Endothelial cell of umbilical vein (primary cell): ENCODE measurements at regions not wholly inside any gene's neighbourhood (a gene's known extent, or its start where the extent isn't known, plus 50 kb on each side); places are given as distances from the start of the nearest gene placed in this dataset.

Experiments used
- BruUV-seq: library from RNA; stranded (reverse); fragments of 400-500 nt; replicated peaks from 2 replicates; lab custom pipeline; 2021; lab: Mats Ljungman, UMichigan
- CTCF ChIA-PET: fragments of 300-600, 350-600 bp; sonication (Branson Sonifier 250); formaldehyde crosslinking; loops from one replicate; lab custom pipeline; 2021; ENCODE audit warnings: antibody characterized with exemption, inconsistent platforms; lab: Charles Lee
- POLR2A ChIA-PET: fragments of 300-600, 350-600 bp; sonication (Branson Sonifier 250); formaldehyde crosslinking; loops from one replicate; lab custom pipeline; 2021; ENCODE audit warnings: antibody characterized with exemption, inconsistent platforms; lab: Charles Lee
- DNase-seq: peaks from one replicate; pipeline ENCODE4 v3.0.0-alpha.2; 2011; ENCODE audit warnings: low read depth, low spot score
- FAIRE-seq: peaks from 2 replicates; lab custom pipeline; 2011; peaks lifted over from hg19 to GRCh38; lab: Jason Lieb, UNC
- H2AFZ ChIP-seq: 2 replicates; pipeline ENCODE4 v1.6.0; 2012; ENCODE audit warnings: low read depth, low read length, control low read depth, inconsistent platforms
- H3K27ac ChIP-seq: 2 replicates; pipeline ENCODE4 v1.5.1; 2011; ENCODE audit warnings: low read depth, mild to moderate bottlenecking, control low read depth, low read length, moderate library complexity; ENCODE audit not compliant: insufficient read depth
- H3K27me3 ChIP-seq, 2 experiments: 2 replicates each; pipeline versions ENCODE4 v1.6.0 to v1.6.1; 2011; ENCODE audit warnings: low read length in 2 of 2, mixed read lengths in 1 of 2; ENCODE audit not compliant: control insufficient read depth in 2 of 2, insufficient read depth in 2 of 2
- H3K36me3 ChIP-seq, 2 experiments: 2 replicates in 1 of 2; 3 replicates in 1 of 2; pipeline ENCODE4 v1.5.1; 2011; ENCODE audit warnings: low read length in 2 of 2, mild to moderate bottlenecking in 1 of 2, moderate library complexity in 1 of 2; ENCODE audit not compliant: control insufficient read depth in 2 of 2, insufficient read depth in 2 of 2; ENCODE audit errors: extremely low read depth in 1 of 2
- H3K4me1 ChIP-seq: 3 replicates; pipeline ENCODE4 v1.5.1; 2011; ENCODE audit warnings: mild to moderate bottlenecking, low read length; ENCODE audit not compliant: control insufficient read depth, insufficient read depth; ENCODE audit errors: extremely low read depth
- H3K4me2 ChIP-seq: 2 replicates; pipeline ENCODE4 v1.6.1; 2011; ENCODE audit warnings: low read length, control low read depth, mixed read lengths; ENCODE audit not compliant: insufficient read depth
- H3K4me3 ChIP-seq, 3 experiments: fragments of 200-600 bp in 1 of 3; sonication (generic), shearing (Covaris generic) in 1 of 3; replicated peaks in 1 of 3; 2 replicates each; pipeline ENCODE4 v1.5.1; 2011 to 2016; ENCODE audit warnings: control low read depth in 3 of 3, low read length in 3 of 3, mild to moderate bottlenecking in 2 of 3, inconsistent platforms in 1 of 3, low read depth in 1 of 3, moderate library complexity in 1 of 3; ENCODE audit not compliant: insufficient read depth in 1 of 3
- H3K79me2 ChIP-seq: 2 replicates; pipeline ENCODE4 v1.6.0; 2012; ENCODE audit warnings: low read length, inconsistent platforms; ENCODE audit not compliant: control insufficient read depth, insufficient read depth
- H3K9ac ChIP-seq: replicated peaks from 2 replicates; pipeline ENCODE3; 2011; ENCODE audit warnings: low read length, control low read depth; ENCODE audit not compliant: insufficient read depth; ENCODE audit errors: extremely low read depth
- H3K9me1 ChIP-seq: replicated peaks from 3 replicates; pipeline ENCODE4 v1.6.0; 2011; ENCODE audit warnings: mild to moderate bottlenecking, low read length; ENCODE audit not compliant: control insufficient read depth, insufficient read depth; ENCODE audit errors: extremely low read depth
- H3K9me3 ChIP-seq: replicated peaks from 2 replicates; pipeline ENCODE4 v1.5.1; 2012; ENCODE audit warnings: low read length, inconsistent platforms; ENCODE audit not compliant: control insufficient read depth, insufficient read depth
- H4K20me1 ChIP-seq: replicated peaks from 2 replicates; pipeline ENCODE3; 2011; ENCODE audit warnings: mild to moderate bottlenecking, low read length; ENCODE audit not compliant: control insufficient read depth, insufficient read depth; ENCODE audit errors: extremely low read depth
- EZH2 ChIP-seq: IDR thresholded peaks from 2 replicates; pipeline ENCODE4 v1.6.1; 2012; ENCODE audit warnings: borderline replicate concordance, low read depth, mild to moderate bottlenecking, moderate library complexity, low read length, inconsistent platforms; ENCODE audit not compliant: severe bottlenecking
- FOS ChIP-seq: IDR thresholded peaks from 2 replicates; pipeline ENCODE4 v1.6.1; 2011; ENCODE audit warnings: mild to moderate bottlenecking, low read length, moderate library complexity, borderline replicate concordance; ENCODE audit not compliant: insufficient read depth
- GATA2 ChIP-seq: IDR thresholded peaks from 2 replicates; pipeline ENCODE4 v1.7.0; 2011; ENCODE audit warnings: low read depth, mild to moderate bottlenecking, moderate library complexity, mixed read lengths, low read length; ENCODE audit not compliant: insufficient read length, insufficient read depth
- JUN ChIP-seq: IDR thresholded peaks from 2 replicates; pipeline ENCODE4 v1.6.1; 2011; ENCODE audit warnings: borderline replicate concordance, low read depth; ENCODE audit not compliant: insufficient read length, insufficient read depth
- MYC ChIP-seq: IDR thresholded peaks from one replicate; pipeline ENCODE4 v1.6.1; 2011; ENCODE audit warnings: mild to moderate bottlenecking, low read depth, low read length
- POLR2A ChIP-seq: IDR thresholded peaks from 2 replicates; pipeline ENCODE4 v1.6.1; 2012; ENCODE audit warnings: low read depth, mild to moderate bottlenecking, control low read depth, low read length
- POLR2AphosphoS5 ChIP-seq: IDR thresholded peaks from 2 replicates; pipeline ENCODE4 v1.6.1; 2012; ENCODE audit warnings: low read depth, mild to moderate bottlenecking, control low read depth, low read length, moderate library complexity; ENCODE audit not compliant: insufficient read depth
- dilution Hi-C: fragments of 300-500 bp; cut with MboI; formaldehyde crosslinking; loops from one replicate; pipeline ENCODE4 v1.15.0; 2019; ENCODE audit warnings: low sequenced_read_pairs; ENCODE audit not compliant: extremely low pct_ligation_motif_present
- intact Hi-C: fragments of 100-400 bp; cut with micrococcal nuclease; formaldehyde crosslinking; loops from one replicate; pipeline ENCODE4 v1.10.0; 2022
- TF ChIP-seq, protein P1 (sequence below), 2 donors: IDR thresholded peaks; 1 replicate in 1 of 2; 2 replicates in 1 of 2; pipeline ENCODE4 v1.5.1; 2011; ENCODE audit warnings: low read length in 2 of 2, mild to moderate bottlenecking in 2 of 2, moderate library complexity in 2 of 2, control low read depth in 1 of 2, inconsistent platforms in 1 of 2, low read depth in 1 of 2; ENCODE audit not compliant: insufficient read depth in 1 of 2; ENCODE audit errors: extremely low read depth in 1 of 2
- TF ChIP-seq, protein P2 (sequence below): IDR thresholded peaks from 2 replicates; pipeline ENCODE4 v1.6.1; 2011; ENCODE audit not compliant: insufficient read depth, insufficient read length

DNA sequence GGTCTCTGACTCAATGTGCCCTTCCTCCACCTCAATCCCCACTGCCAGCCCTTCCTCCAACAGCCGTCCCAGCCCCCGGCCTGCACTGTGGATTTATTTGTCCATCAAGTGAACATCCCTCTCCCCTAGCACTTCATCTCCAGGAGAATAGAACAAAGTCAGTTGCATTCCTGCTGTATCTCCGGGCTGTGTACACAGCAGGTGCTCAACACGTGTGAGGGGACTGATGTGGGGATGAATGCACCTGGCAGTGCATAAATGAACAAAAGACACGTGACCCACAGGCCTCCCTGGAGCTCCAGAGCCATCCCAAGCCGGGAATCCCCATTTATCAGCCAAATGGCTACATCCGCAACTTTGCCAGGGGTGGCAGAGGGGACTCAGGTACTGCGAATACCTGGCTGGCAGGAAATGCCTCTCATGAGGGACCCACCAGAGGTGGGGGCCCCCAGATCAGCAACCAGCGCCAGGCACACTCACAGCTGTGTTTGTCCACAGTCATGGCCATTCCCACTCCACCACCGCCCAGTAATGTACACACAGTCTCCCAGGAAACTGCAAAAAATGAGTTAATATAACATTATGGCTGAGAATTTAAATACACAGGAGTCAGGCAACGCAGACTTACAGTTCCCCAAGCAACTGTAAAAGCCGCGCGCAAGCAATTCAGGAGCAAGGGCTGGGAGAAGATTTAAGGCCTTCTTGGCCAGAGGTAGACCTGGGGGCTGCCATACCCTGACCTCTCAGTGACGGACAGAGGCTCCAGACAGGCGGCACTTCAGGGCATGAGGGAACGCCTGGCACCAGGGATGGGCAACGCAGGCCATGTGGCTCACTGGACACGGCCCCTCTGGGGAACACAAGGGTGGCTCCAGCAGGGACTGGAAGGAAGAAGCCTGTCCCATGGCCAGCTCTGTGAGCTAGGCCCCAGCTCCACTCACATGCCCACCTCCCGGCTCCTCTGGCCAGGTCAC, 50.3 kb upstream of the TCF20 start:
- FAIRE-seq, result no peak
- no peaks in the 10 kb centered on the region for H3K79me2 ChIP-seq
- H3K9me3 ChIP-seq, result no peaks in the 10 kb centered on the region
- H3K4me2 ChIP-seq, result no peak overlapping the region
- TF ChIP-seq FOS (no peak), EZH2 (no peak), MYC (no peak), POLR2A (no peak), POLR2AphosphoS5 (no peak), JUN (no peak), GATA2 (no peak)
- TF ChIP-seq, protein P1, sequence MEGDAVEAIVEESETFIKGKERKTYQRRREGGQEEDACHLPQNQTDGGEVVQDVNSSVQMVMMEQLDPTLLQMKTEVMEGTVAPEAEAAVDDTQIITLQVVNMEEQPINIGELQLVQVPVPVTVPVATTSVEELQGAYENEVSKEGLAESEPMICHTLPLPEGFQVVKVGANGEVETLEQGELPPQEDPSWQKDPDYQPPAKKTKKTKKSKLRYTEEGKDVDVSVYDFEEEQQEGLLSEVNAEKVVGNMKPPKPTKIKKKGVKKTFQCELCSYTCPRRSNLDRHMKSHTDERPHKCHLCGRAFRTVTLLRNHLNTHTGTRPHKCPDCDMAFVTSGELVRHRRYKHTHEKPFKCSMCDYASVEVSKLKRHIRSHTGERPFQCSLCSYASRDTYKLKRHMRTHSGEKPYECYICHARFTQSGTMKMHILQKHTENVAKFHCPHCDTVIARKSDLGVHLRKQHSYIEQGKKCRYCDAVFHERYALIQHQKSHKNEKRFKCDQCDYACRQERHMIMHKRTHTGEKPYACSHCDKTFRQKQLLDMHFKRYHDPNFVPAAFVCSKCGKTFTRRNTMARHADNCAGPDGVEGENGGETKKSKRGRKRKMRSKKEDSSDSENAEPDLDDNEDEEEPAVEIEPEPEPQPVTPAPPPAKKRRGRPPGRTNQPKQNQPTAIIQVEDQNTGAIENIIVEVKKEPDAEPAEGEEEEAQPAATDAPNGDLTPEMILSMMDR (IDR thresholded peaks at IDR 0.05; ENCODE audit: extremely low read depth in 1 of 2, insufficient read depth in 1 of 2, low read depth in 1 of 2, low read length in 2 of 2), result no peak
- TF ChIP-seq, protein P2, sequence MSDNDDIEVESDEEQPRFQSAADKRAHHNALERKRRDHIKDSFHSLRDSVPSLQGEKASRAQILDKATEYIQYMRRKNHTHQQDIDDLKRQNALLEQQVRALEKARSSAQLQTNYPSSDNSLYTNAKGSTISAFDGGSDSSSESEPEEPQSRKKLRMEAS, result no peak
- ChIA-PET CTCF (interaction anchor here (1.1 kb wide), 1 partner anchor 52 kb away, joined by 3 read pairs; no protein-coding TSS in a partner anchor), POLR2A (no interaction called here)
- dilution Hi-C loops (no loop called here), intact Hi-C loops (no loop called here)
- H3K27me3 ChIP-seq, result no peaks in the 10 kb centered on the region
- H3K9ac ChIP-seq, result no peak overlapping the region
- H4K20me1 ChIP-seq, result no peaks in the 10 kb centered on the region
- H3K27ac ChIP-seq, result no peak overlapping the region
- DNase-seq, result no peak
- no peaks in the 10 kb centered on the region for H3K9me1 ChIP-seq
- H3K36me3 ChIP-seq, result no peaks in the 10 kb centered on the region
- no TSS peak for BruUV-seq
- H3K4me1 ChIP-seq, result no peaks in the 10 kb centered on the region
- H3K4me3 ChIP-seq, result no peak overlapping the region
- H2AFZ ChIP-seq, result no peak overlapping the region
